ENCODE measurements at regions not wholly inside any gene's neighbourhood (a gene's known extent, or its start where the extent isn't known, plus 50 kb on each side); places are given as distances from the start of the nearest gene placed in this dataset.
A peak's percentile ranks its signal among the peaks of the same experiment; 100 is the strongest.

GRCh38 chr22:23522623-23523251 lies 57.4 kb downstream of the IGLL1 start:
- no peak for DNase-seq (ENCODE audit: low read depth in 2 of 2, low spot score in 1 of 2)

GRCh38 chr22:23521441-23522113 lies 58.5 kb downstream of the IGLL1 start:
- DNase-seq (ENCODE audit: low read depth in 2 of 2, low spot score in 1 of 2): peak; percentile 47 to 49

- DNase-seq (ENCODE audit: low read depth in 2 of 2, low spot score in 1 of 2): no peak
These were observed 59.1 kb downstream of the IGLL1 start for GRCh38 chr22:23520863-23521440.

- no peak for DNase-seq (ENCODE audit: low read depth in 2 of 2, low spot score in 1 of 2)
These were observed 60.5 kb downstream of the IGLL1 start for GRCh38 chr22:23519442-23520157.

GRCh38 chr22:23518376-23519187 lies 61.5 kb downstream of the IGLL1 start:
- DNase-seq (ENCODE audit: low read depth in 2 of 2, low spot score in 1 of 2): no peak

DNA sequence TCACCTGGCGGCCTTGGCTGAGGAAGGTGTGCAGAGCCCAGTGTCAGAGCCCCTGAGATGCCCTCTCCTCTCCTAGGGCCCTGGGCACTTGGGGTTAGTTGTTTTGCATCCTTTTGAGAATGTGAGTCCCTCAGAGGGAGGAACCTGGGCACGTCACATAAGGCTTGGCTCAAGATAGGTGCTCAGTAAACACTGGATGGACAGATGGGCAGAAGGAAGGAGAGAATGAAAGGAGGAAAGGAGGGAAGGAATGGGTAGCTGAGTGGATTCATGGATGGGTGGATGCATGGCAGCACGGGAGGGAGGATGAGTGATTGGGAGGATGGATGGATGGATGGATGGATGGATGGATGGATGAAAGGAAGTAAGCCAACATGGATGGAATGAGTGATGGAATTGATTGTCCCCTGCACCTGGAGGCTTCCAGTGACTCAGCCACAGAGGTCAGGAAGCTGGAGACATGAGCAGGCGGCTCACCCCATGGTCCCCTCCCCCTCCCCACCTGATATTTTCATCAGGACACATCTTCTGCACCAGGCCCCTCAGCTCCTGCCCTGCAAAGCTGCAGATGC lies 62.2 kb downstream of the IGLL1 start:
- no peak for DNase-seq (ENCODE audit: low read depth in 2 of 2, low spot score in 1 of 2)

GRCh38 chr22:23516304-23516703 lies 63.8 kb downstream of the IGLL1 start:
- DNase-seq (ENCODE audit: low read depth in 2 of 2, low spot score in 1 of 2): no peak

DNA sequence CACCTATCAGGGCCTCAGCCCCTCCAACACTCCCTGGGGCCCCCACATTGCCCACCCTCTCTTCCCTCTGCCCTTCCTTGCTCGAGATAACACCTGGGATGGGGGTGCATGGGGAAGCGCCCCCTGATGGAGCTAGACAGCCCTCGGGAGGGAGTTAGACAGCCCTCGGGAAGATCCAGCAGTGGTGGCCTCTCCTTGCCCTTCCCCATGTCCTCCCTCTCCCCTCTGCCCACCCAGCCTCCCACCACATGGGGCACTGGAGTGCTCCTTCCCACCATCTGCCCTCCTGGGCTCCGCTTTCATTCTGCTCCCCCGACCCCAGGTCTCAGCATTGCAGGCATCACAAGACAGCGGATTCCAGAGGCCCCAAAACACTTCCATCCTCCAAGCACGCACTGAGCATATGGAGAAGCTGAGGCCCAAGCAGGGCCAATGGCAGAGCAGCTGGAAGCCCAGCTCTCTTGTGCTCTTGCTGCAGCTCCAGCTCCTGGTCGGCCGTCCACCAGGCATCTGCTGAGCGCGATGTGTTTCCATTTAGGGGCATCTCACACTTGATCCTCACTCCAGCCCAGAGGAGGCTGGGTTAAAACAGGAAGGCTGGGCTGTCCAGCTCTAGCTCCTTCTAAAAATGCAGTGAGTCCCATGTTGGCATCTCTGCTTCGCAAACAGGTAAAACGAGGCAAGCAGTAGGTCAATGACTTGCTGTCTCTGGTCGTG lies 65.6 kb downstream of the IGLL1 start:
- DNase-seq (ENCODE audit: low read depth in 2 of 2, low spot score in 1 of 2): no peak

GRCh38 chr22:23513705-23514104 lies 66.4 kb downstream of the IGLL1 start:
- DNase-seq (ENCODE audit: low read depth in 2 of 2, low spot score in 1 of 2): no peak

DNA sequence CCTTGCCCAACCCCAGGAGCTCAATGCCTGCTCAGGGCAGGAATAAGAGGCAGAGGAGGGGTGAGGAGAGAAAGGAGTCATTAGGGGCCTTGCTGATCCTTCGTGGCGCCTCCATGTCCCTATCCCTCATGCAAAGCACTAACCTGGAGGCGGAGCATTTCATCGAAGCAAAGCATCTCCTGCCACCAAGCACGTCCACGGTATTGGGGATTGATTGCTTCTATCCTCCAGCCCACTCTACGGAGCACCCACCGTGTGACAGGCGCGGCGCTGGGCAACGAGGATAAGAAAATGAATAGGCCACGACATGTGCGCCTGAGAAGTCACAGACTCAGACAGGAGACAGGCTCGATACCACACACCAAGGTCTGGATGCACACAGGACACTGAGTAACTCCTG lies 67.0 kb downstream of the IGLL1 start:
- no peak for DNase-seq (ENCODE audit: low read depth in 2 of 2, low spot score in 1 of 2)

GRCh38 chr22:23512721-23513120 lies 67.4 kb downstream of the IGLL1 start:
- DNase-seq (ENCODE audit: low read depth in 2 of 2, low spot score in 1 of 2): no peak

DNA sequence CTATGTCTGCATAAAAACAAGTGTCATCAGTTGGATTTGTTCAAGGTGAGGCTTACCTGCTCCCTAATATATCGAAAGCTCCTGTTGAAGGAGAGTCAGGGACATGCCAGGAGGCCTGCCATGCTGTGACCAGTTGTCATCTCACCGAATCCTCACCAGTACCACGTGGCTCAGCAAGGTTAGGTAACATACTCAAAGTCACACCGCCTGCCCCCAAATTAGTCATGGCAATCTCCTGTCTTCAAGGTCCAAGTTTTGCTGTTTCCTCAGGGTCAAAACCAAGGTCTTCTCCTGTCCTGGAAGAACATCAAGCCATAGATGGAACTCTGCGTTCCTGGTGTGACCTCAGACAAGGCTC lies 67.8 kb downstream of the IGLL1 start:
- DNase-seq (ENCODE audit: low read depth in 2 of 2, low spot score in 1 of 2): no peak

DNA sequence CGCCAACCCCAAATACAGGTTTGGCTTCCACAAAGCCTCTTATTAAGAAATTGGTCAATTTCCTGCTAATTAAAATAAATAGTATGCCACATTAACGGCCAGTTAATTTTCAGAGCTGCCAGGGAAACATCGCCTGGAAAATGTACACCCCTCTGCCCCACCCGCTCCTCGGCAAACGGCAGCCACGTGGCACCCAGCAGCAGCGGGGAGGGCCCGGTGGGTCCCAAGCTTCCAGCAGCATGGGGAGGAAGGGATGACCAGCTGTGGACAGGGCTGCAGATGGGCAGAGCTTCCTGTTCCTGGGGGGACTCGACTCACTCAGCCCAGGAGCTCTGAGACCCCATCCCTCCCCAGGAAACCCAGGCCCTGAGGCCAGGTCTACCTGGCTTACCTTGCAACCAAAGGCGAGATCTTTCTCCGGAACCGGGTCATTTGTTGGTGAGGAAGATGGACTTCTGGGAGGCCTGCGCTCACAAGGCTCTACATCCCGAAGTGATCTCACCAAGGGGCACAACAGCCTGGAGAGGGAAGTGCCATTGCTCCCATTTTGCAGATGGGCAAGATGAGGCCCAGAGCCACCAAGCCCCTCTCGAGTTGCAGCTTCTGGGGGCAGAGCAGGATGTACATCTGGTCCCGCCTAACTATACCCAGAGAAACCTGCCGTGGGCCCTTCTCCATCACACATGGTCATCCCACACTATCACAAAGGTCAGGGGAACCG lies 68.3 kb downstream of the IGLL1 start:
- DNase-seq (ENCODE audit: low read depth in 2 of 2, low spot score in 1 of 2): no peak

DNA sequence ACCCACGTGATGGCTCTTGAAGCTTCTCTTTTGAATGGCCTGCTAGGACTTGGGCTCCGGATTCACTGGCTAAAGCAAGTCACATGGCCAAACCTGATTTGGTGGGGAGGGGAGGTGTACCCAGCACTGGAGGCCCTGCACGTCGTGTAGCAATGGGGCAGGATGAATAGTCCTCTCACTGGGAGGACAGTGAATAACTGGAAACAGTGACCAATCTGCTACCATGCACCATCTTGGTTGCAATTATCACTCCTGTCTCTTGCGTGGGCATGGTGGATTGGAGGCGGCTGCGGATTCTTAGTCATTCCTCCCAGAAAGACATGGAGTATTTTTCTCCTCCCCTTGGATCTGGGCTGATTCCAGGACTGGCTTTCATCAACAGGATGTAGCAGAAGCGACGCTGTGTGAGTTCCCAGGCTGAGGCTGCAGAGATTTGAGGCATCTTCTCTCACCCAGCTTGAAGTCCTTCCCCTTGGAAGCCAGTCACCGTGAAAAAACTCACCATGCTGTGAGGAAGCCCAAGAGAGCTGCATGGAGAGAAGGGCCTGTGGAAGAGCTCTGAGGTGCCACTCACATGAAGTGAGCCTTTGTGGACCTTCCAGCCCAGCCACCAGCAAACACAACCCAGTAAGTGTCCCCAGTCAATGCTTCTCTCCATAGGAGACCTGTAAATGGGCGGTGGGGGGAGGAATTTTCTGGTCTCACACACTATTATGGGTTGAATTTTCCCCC lies 70.4 kb downstream of the IGLL1 start:
- no peak for DNase-seq (ENCODE audit: low read depth in 2 of 2, low spot score in 1 of 2)

GRCh38 chr22:23504516-23504915 lies 75.6 kb downstream of the IGLL1 start:
- no peak for DNase-seq (ENCODE audit: low read depth in 2 of 2, low spot score in 1 of 2)

- no peak for DNase-seq (ENCODE audit: low read depth in 2 of 2, low spot score in 1 of 2)
These were observed 76.2 kb downstream of the IGLL1 start for GRCh38 chr22:23503736-23504440.

GRCh38 chr22:23503142-23503541 lies 76.9 kb downstream of the IGLL1 start:
- no peak for DNase-seq (ENCODE audit: low read depth in 2 of 2, low spot score in 1 of 2)

DNA sequence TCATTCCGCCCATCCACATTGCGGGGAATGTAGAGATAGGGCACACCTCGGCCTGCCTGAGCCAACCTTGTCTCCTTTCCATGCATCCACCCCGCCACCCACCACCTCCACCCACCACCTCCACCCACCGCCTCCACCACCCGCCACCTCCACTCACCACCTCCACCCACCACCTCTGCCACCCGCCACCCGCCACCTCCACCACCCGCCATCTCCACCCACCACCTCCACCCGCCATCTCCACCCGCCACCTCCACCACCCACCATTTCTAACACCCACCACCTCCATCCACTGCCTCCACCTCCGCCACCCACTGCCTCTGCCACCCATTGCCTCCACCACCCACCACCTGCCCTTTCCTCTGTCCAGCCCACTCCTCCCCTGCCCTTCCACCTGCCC lies 78.4 kb downstream of the IGLL1 start:
- DNase-seq (ENCODE audit: low read depth in 2 of 2, low spot score in 1 of 2): no peak

All from stimulated activated CD8-positive, alpha-beta memory T cell treated with anti-CD3 and anti-CD28 coated beads, Interleukin-4, amount 100 ng/mL, for 1 hour (primary cell).